Lung (tissue), 11 donors: ENCODE measurements at regions not wholly inside any gene's neighbourhood (a gene's known extent, or its start where the extent isn't known, plus 50 kb on each side); places are given as distances from the start of the nearest gene placed in this dataset.

Experiments
- ATAC-seq: fragments of 200-7000 bp; cut with Tn5 transposase; one replicate; pipeline ENCODE4 v1.9.1; 2020; ENCODE audit warnings: moderate number of reproducible peaks; ENCODE audit not compliant: insufficient read depth, low FRiP score
- DNase-seq, 3 donors: peaks; one replicate each; pipeline ENCODE4 v3.0.0-alpha.2; 2013 to 2017
- H3K27ac ChIP-seq, 2 donors: one replicate each; pipeline ENCODE4 v1.5.1; 2013; ENCODE audit warnings: mild to moderate bottlenecking in 2 of 2, moderate library complexity in 2 of 2, control low read depth in 1 of 2, inconsistent platforms in 1 of 2, low read depth in 1 of 2, low read length in 1 of 2
- H3K27me3 ChIP-seq, 3 donors: one replicate each; pipeline ENCODE4 v1.5.1; 2013; ENCODE audit warnings: low read length in 2 of 3; ENCODE audit not compliant: control insufficient read depth in 3 of 3, insufficient read depth in 3 of 3
- H3K36me3 ChIP-seq, 4 donors: one replicate each; pipeline ENCODE4 v1.5.1; 2013; ENCODE audit warnings: low read length in 4 of 4, mild to moderate bottlenecking in 1 of 4, moderate library complexity in 1 of 4; ENCODE audit not compliant: control insufficient read depth in 4 of 4, insufficient read depth in 4 of 4
- H3K4me1 ChIP-seq, 5 donors: one replicate each; pipeline ENCODE4 v1.5.1; 2013; ENCODE audit warnings: low read length in 5 of 5, mild to moderate bottlenecking in 2 of 5, moderate library complexity in 1 of 5; ENCODE audit not compliant: control insufficient read depth in 5 of 5, insufficient read depth in 5 of 5
- H3K4me3 ChIP-seq: one replicate; pipeline ENCODE4 v1.5.1; 2013; ENCODE audit warnings: mild to moderate bottlenecking, control low read depth, moderate library complexity
- H3K9ac ChIP-seq, 2 donors: one replicate each; pipeline ENCODE4 v1.5.1; 2013; ENCODE audit warnings: low read length in 2 of 2, control low read depth in 1 of 2; ENCODE audit not compliant: insufficient read depth in 1 of 2
- H3K9me3 ChIP-seq, 4 donors: one replicate each; pipeline ENCODE4 v1.5.1; 2013; ENCODE audit warnings: low read length in 3 of 4, mild to moderate bottlenecking in 1 of 4, moderate library complexity in 1 of 4; ENCODE audit not compliant: control insufficient read depth in 4 of 4, insufficient read depth in 3 of 4
- WGBS, 2 donors: extraction: QIAGEN DNeasy Blood & Tissue Kit; methylation state at CpG; one replicate each; pipeline ENCODE4 v1.1.7; 2013; 5-methylcytosine and 5-hydroxymethylcytosine counted together
- TF ChIP-seq, protein P1 (sequence below): IDR thresholded peaks from 2 replicates; pipeline ENCODE4 v1.5.1; 2012; ENCODE audit warnings: mild to moderate bottlenecking; ENCODE audit errors: control extremely low read depth, extremely low read depth
- donor health status: control.
- donor health status: control.
- donor health status: Bipolar disorder and iron deficiency.
- donor health status: healthy.
- donor health status: DM: yes; HTN: yes; CAD: no.

DNA sequence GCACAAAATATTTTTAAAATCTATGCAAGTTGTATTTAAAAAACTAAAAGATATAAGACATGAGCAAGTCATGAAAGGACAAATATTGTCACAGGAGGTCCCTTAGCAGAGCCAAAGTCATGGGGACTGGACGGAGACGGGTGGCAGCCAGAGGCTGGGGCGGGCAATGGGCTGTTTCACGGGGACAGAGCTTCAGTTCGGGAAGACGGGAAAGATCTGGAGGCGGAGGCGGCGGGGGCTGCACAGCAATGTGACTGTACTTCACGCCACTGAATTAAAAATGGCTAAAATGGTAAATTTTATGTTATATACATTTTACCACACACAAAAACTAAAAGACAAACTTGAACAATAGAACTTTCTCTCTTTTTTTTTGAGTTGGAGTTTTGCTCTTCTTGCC lies 60.0 kb upstream of the METRNL start:
- no peak for DNase-seq
- Histone ChIP-seq H3K4me3 (no peak overlapping the region), H3K9me3 (no peaks in the 10 kb centered on the region), H3K27me3 (no peaks in the 10 kb centered on the region), H3K4me1 (no peaks in the 10 kb centered on the region), H3K9ac (no peak overlapping the region), H3K27ac (no peak overlapping the region), H3K36me3 (peaks cover 0 to 6% (median under 1%) of the 10 kb centered on the region in 4 donors)
- TF ChIP-seq, protein P1, sequence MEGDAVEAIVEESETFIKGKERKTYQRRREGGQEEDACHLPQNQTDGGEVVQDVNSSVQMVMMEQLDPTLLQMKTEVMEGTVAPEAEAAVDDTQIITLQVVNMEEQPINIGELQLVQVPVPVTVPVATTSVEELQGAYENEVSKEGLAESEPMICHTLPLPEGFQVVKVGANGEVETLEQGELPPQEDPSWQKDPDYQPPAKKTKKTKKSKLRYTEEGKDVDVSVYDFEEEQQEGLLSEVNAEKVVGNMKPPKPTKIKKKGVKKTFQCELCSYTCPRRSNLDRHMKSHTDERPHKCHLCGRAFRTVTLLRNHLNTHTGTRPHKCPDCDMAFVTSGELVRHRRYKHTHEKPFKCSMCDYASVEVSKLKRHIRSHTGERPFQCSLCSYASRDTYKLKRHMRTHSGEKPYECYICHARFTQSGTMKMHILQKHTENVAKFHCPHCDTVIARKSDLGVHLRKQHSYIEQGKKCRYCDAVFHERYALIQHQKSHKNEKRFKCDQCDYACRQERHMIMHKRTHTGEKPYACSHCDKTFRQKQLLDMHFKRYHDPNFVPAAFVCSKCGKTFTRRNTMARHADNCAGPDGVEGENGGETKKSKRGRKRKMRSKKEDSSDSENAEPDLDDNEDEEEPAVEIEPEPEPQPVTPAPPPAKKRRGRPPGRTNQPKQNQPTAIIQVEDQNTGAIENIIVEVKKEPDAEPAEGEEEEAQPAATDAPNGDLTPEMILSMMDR: no peak
- ATAC-seq: no peak
- 83 to 85% methylated on average over 10 of the region's 10 CpGs for WGBS, 2 donors

DNA sequence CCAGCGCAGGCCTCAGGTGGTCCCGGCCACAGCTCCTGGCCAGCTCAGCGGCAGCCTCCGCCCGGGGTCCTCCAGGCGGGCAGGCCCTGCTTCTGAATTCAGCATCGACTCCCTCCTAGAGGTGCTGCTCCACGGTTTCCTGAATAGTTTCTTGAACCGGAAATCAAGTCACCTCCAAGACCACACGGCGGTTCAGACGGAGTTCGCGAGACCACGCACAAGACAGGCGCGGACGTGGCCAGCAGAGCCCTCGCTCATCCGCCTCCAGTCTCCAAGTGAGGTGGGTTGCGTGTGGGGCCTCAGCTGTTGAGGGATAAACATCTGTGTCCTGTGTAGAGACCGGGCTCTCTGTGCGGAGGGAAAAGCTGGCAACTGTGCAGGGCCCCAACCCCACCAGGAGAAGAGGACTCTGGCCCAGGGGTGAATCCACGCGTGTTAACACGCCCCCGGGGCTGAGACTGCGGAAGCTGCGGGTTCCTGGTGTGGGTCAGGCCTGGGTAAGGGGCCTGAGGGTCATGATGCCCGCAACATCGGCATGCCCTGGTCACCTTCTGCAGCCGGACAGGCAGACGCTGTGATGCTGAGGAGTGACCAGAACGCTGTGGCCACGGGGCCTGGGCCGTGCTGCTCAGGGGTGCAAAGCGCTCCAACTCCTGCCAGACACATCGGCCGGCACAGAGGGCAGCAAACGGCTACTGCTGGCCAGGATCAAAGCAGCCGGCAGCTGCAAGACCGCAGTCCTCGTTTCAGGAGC lies 55.0 kb upstream of the METRNL start:
- H3K9ac ChIP-seq: no peak overlapping the region
- no peak overlapping the region for H3K4me3 ChIP-seq
- no peaks in the 10 kb centered on the region for H3K27me3 ChIP-seq
- TF ChIP-seq, protein P1: no peak
- no peaks in the 10 kb centered on the region for H3K4me1 ChIP-seq
- H3K36me3 ChIP-seq: peaks cover 0 to 3% (median 0%) of the 10 kb centered on the region in 4 donors
- ATAC-seq: no peak
- no peak overlapping the region for H3K27ac ChIP-seq
- 87 to 90% methylated on average over 43 of the region's 43 CpGs for WGBS, 2 donors
- DNase-seq: no peak
- H3K9me3 ChIP-seq: no peaks in the 10 kb centered on the region

DNA sequence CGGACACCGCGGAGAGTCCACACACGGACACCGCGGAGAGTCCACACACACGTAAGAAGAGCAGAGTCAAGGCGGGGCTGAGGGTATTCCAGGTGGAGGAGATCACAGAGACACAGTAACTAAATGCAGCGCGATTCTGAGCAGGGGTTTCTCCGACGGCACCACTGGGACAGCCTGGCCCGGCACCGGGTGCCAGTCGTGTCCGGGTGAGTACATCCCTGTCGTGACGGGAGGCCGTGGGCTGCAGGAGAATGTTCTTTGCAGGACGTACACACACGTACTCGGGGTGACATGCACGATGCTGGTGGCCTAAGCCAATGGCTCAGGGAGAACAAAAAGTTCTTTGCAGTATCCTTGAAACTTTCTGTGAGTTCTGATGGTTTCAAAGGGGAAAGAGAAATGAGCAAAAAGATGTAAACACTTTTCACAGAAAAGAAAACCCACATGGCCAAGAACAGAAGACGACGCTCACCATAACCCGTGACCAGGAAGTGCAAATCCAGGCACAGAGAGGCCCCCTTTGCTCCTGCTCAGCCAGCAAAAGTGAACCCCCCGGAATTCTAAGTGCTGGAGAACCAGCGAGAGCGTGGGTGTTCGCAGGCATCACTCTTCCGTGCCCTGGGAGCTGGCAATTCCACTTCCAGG lies 53.7 kb upstream of the METRNL start:
- no peak for ATAC-seq
- no peaks in the 10 kb centered on the region for H3K27me3 ChIP-seq
- H3K4me1 ChIP-seq: no peaks in the 10 kb centered on the region
- 94 to 96% methylated on average over 31 of the region's 31 CpGs for WGBS, 2 donors
- H3K9ac ChIP-seq: no peak overlapping the region
- H3K36me3 ChIP-seq: peaks cover 0 to 5% (median 1%) of the 10 kb centered on the region in 4 donors
- H3K9me3 ChIP-seq: no peaks in the 10 kb centered on the region
- DNase-seq: no peak
- no peak overlapping the region for H3K27ac ChIP-seq
- H3K4me3 ChIP-seq: no peak overlapping the region
- TF ChIP-seq, protein P1: no peak
